ENCODE measurements at regions not wholly inside any gene's neighbourhood (a gene's known extent, or its start where the extent isn't known, plus 50 kb on each side); places are given as distances from the start of the nearest gene placed in this dataset.

GRCh38 chr5:6178846-6179532 lies 199.4 kb downstream of the MED10 start:
- no peaks in the 10 kb centered on the region for H3K9me3 ChIP-seq (ENCODE audit: low read length)
- H3K9me2 ChIP-seq (ENCODE audit: insufficient read depth, low read length), result no peaks in the 10 kb centered on the region
- no peak overlapping the region for H3K27ac ChIP-seq (ENCODE audit: low read length)
- H3K4me3 ChIP-seq (ENCODE audit: low read length), result no peak overlapping the region
- TF ChIP-seq MXI1 (conservative IDR thresholded peaks at IDR 0.05; ENCODE audit: poor library complexity, severe bottlenecking) (no peak), EZH2 (IDR thresholded peaks at IDR 0.05; ENCODE audit: borderline replicate concordance, insufficient read depth, low read length, poor library complexity, severe bottlenecking) (no peak), RAD21 (conservative IDR thresholded peaks at IDR 0.05) (no peak), POLR2AphosphoS5 (IDR thresholded peaks at IDR 0.05) (no peak), SMC3 (conservative IDR thresholded peaks at IDR 0.05; ENCODE audit: poor library complexity) (no peak), EP300 (conservative IDR thresholded peaks at IDR 0.05; ENCODE audit: poor library complexity, severe bottlenecking) (no peak), TAF1 (IDR thresholded peaks at IDR 0.05; ENCODE audit: low read depth) (no peak)
- TF ChIP-seq, protein P1, sequence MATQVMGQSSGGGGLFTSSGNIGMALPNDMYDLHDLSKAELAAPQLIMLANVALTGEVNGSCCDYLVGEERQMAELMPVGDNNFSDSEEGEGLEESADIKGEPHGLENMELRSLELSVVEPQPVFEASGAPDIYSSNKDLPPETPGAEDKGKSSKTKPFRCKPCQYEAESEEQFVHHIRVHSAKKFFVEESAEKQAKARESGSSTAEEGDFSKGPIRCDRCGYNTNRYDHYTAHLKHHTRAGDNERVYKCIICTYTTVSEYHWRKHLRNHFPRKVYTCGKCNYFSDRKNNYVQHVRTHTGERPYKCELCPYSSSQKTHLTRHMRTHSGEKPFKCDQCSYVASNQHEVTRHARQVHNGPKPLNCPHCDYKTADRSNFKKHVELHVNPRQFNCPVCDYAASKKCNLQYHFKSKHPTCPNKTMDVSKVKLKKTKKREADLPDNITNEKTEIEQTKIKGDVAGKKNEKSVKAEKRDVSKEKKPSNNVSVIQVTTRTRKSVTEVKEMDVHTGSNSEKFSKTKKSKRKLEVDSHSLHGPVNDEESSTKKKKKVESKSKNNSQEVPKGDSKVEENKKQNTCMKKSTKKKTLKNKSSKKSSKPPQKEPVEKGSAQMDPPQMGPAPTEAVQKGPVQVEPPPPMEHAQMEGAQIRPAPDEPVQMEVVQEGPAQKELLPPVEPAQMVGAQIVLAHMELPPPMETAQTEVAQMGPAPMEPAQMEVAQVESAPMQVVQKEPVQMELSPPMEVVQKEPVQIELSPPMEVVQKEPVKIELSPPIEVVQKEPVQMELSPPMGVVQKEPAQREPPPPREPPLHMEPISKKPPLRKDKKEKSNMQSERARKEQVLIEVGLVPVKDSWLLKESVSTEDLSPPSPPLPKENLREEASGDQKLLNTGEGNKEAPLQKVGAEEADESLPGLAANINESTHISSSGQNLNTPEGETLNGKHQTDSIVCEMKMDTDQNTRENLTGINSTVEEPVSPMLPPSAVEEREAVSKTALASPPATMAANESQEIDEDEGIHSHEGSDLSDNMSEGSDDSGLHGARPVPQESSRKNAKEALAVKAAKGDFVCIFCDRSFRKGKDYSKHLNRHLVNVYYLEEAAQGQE (IDR thresholded peaks at IDR 0.05; ENCODE audit: borderline replicate concordance), result no peak
- TF ChIP-seq, protein P2, sequence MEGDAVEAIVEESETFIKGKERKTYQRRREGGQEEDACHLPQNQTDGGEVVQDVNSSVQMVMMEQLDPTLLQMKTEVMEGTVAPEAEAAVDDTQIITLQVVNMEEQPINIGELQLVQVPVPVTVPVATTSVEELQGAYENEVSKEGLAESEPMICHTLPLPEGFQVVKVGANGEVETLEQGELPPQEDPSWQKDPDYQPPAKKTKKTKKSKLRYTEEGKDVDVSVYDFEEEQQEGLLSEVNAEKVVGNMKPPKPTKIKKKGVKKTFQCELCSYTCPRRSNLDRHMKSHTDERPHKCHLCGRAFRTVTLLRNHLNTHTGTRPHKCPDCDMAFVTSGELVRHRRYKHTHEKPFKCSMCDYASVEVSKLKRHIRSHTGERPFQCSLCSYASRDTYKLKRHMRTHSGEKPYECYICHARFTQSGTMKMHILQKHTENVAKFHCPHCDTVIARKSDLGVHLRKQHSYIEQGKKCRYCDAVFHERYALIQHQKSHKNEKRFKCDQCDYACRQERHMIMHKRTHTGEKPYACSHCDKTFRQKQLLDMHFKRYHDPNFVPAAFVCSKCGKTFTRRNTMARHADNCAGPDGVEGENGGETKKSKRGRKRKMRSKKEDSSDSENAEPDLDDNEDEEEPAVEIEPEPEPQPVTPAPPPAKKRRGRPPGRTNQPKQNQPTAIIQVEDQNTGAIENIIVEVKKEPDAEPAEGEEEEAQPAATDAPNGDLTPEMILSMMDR (IDR thresholded peaks at IDR 0.05; ENCODE audit: poor library complexity, severe bottlenecking), result no peak
- H3K36me3 ChIP-seq (ENCODE audit: insufficient read depth, low read length), result no peaks in the 10 kb centered on the region
- peak overlapping the region; percentile 1 for H3K4me2 ChIP-seq (ENCODE audit: low read length)
- no peaks in the 10 kb centered on the region for H4K20me1 ChIP-seq (ENCODE audit: insufficient read depth)
- H3F3A ChIP-seq (ENCODE audit: insufficient read depth, low read length, poor library complexity, severe bottlenecking), result no peaks in the 10 kb centered on the region
- H3K79me2 ChIP-seq (replicated peaks; ENCODE audit: insufficient read depth, low read length), result no peaks in the 10 kb centered on the region
- no peak overlapping the region for H3K9ac ChIP-seq (ENCODE audit: low read length)
- no peaks in the 10 kb centered on the region for H3K27me3 ChIP-seq (ENCODE audit: insufficient read depth, low read depth, low read length)
- H2AFZ ChIP-seq (ENCODE audit: low read depth, low read length), result no peak overlapping the region

DNA sequence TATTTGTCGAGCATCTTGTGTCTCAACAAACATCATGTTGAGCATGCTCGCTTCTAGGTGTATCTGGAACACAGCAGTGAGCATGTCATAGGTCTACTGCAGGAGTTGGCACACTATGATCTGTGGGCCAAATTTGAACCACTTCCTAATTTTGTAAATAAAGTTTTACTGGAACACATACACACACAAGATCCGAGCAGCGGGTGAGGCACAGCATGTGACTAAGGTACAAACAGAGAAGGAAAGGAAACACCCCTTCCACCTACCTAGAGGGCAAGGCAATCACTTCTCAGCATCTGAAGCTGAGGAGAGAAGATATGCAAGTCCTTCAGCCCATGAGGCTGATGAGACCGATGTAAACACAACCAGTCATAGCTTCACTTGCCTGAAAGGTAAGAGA lies 200.4 kb downstream of the MED10 start:
- Histone ChIP-seq H3K9ac (ENCODE audit: low read length) (no peak overlapping the region), H4K20me1 (ENCODE audit: insufficient read depth) (no peaks in the 10 kb centered on the region), H3K27ac (ENCODE audit: low read length) (no peak overlapping the region), H3K36me3 (ENCODE audit: insufficient read depth, low read length) (no peaks in the 10 kb centered on the region), H3K27me3 (ENCODE audit: insufficient read depth, low read depth, low read length) (no peaks in the 10 kb centered on the region), H3K79me2 (replicated peaks; ENCODE audit: insufficient read depth, low read length) (no peaks in the 10 kb centered on the region), H2AFZ (ENCODE audit: low read depth, low read length) (no peak overlapping the region), H3K9me2 (ENCODE audit: insufficient read depth, low read length) (no peaks in the 10 kb centered on the region), H3K4me2 (ENCODE audit: low read length) (no peak overlapping the region), H3K9me3 (ENCODE audit: low read length) (no peaks in the 10 kb centered on the region), H3F3A (ENCODE audit: insufficient read depth, low read length, poor library complexity, severe bottlenecking) (no peaks in the 10 kb centered on the region), H3K4me3 (ENCODE audit: low read length) (no peak overlapping the region)
- TF ChIP-seq, protein P1 (IDR thresholded peaks at IDR 0.05; ENCODE audit: borderline replicate concordance), result no peak
- TF ChIP-seq POLR2AphosphoS5 (IDR thresholded peaks at IDR 0.05) (no peak), EZH2 (IDR thresholded peaks at IDR 0.05; ENCODE audit: borderline replicate concordance, insufficient read depth, low read length, poor library complexity, severe bottlenecking) (no peak), RAD21 (conservative IDR thresholded peaks at IDR 0.05) (no peak), TAF1 (IDR thresholded peaks at IDR 0.05; ENCODE audit: low read depth) (no peak), MXI1 (conservative IDR thresholded peaks at IDR 0.05; ENCODE audit: poor library complexity, severe bottlenecking) (no peak), EP300 (conservative IDR thresholded peaks at IDR 0.05; ENCODE audit: poor library complexity, severe bottlenecking) (no peak)

All from neural cell (in vitro differentiated cells).